GM13976 (cell line): ENCODE measurements at regions not wholly inside any gene's neighbourhood (a gene's known extent, or its start where the extent isn't known, plus 50 kb on each side); places are given as distances from the start of the nearest gene placed in this dataset.
"Not testable (repeated sequence)": the region's sequence is repeated elsewhere in the genome, so short reads cannot be mapped to it uniquely, and the experiment has no call there.

ENCODE experiments used
- DNase-seq: peaks from one replicate; pipeline ENCODE4 v3.0.0; 2012; ENCODE audit warnings: low spot score
- in situ Hi-C: fragments of 300-500 bp; cut with MboI; formaldehyde crosslinking; loops from one replicate; pipeline ENCODE4 v1.12.0; 2022; ENCODE audit warnings: low sequenced_read_pairs, mixed read lengths, inconsistent platforms; ENCODE audit not compliant: unreplicated experiment
- TF ChIP-seq, protein P1 (sequence below): IDR thresholded peaks from 2 replicates; pipeline ENCODE4 v1.5.1; 2012; ENCODE audit warnings: borderline replicate concordance, mild to moderate bottlenecking; ENCODE audit not compliant: insufficient read depth; ENCODE audit errors: extremely low read depth, missing control alignments, control extremely low read depth

DNA sequence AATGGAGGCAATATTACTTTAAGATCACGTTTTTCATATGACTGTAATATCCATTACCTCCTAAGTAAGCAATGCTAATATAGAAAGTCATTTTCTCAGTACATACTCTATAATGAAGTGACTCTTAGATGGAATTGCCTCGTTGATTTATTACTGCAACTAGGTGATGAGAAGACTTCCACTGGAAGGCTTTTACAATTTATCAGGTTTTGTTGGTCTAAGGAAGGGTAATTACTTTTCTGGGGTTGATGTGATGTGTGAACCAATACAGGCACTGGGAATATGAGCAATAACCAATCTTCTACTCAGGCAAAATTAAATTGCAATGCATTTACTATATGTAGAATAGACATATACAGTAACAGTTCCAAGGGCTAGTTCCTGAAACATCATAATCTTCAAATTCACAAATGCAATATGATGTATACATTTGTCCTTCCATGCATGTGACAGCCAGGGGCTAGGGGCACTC, 635.0 kb downstream of the QKI start:
- TF ChIP-seq, protein P1, sequence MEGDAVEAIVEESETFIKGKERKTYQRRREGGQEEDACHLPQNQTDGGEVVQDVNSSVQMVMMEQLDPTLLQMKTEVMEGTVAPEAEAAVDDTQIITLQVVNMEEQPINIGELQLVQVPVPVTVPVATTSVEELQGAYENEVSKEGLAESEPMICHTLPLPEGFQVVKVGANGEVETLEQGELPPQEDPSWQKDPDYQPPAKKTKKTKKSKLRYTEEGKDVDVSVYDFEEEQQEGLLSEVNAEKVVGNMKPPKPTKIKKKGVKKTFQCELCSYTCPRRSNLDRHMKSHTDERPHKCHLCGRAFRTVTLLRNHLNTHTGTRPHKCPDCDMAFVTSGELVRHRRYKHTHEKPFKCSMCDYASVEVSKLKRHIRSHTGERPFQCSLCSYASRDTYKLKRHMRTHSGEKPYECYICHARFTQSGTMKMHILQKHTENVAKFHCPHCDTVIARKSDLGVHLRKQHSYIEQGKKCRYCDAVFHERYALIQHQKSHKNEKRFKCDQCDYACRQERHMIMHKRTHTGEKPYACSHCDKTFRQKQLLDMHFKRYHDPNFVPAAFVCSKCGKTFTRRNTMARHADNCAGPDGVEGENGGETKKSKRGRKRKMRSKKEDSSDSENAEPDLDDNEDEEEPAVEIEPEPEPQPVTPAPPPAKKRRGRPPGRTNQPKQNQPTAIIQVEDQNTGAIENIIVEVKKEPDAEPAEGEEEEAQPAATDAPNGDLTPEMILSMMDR: no peak
- no peak for DNase-seq
- in situ Hi-C loops: no loop called here

DNA sequence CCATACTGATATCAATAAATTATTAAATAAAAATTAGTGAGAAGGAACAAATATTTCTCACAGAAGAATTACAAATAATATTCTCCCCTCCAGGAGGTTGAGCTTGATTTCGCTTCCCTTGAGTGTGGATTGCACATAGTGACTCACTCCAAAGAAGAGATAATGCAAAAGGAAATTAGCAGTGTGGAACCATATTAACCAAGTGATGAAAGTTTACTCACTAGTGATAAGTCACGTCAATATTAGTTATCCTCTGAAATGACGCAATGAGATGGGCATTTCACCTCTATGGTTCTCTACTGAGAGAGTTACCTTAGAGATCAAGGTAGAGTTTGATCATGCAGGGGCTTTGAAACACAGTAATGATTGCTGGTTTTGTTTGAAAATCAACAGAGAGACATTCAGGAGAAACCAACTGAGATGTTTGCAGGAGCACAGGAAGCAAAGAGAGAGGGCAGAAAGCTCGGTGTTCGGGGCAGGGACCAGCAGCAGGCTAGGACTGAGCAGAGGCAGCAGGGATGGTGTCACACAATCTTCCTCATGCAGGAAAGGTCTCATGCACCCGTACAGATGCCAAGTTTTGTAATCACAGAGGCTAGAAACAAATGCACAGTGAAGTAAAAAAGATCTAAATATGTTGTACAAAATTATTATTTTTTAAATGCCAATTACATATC, 634.5 kb downstream of the QKI start:
- no peak for DNase-seq
- in situ Hi-C loops: no loop called here
- TF ChIP-seq, protein P1: no peak

DNA sequence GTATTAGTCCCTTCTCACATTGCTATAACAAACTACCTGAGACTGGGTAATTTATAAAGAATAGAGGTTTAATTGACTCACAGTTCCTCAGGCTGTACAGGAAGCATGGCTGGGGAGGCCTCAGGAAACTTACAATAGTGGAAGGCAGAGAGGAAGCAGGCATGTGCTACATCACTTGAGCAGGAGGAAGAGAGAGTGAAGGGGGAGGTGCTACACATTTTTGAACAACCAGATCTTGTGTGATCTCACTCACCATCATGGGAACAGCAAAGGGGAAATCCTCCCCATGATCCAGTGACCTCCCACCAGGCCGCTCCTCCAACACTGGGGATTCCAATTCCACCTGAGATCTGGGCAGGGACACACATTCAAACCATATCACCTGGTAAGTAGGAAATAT, 630.6 kb downstream of the QKI start:
- TF ChIP-seq, protein P1: no peak
- in situ Hi-C loops: no loop called here
- DNase-seq: no peak

DNA sequence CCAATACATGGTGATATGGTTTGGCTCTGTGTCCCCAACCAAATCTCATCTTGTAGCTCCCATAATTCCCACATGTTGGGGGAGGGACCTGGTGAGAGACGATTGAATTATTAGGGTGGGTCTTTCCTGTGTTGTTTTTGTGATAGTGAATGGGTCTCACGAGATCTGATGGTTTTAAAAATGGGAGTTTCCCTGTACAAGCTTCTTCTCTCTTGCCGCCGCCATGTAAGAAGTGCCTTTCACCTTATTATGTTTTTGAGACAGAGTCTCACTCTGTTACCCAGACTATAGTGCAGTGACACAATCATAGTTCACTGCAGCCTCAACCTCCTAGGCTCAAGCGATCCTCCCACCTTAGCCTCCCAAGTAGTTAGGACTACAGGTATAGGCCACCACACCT, 629.1 kb downstream of the QKI start:
- in situ Hi-C loops, DNase-seq: not testable (repeated sequence)

DNA sequence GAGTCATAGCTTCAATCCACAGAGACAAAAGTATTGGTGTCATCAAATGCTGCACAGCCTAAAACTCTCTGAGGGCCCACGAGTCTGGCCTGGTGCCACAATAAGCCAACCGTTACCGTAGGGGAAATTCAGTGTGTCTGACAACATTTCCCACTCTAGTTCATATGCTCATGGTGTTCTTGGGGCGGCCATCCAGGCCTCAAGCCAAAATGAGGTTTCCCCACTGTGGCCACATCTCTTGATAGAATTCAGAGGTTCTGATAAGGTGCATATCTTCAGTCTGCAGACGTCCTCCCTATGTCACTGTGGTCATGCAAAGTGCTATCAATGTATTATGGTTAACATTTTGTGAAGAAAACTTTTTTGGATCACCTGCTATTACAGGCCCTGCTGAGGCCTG, 627.7 kb downstream of the QKI start:
- DNase-seq: no peak
- TF ChIP-seq, protein P1: no peak
- in situ Hi-C loops: no loop called here

DNA sequence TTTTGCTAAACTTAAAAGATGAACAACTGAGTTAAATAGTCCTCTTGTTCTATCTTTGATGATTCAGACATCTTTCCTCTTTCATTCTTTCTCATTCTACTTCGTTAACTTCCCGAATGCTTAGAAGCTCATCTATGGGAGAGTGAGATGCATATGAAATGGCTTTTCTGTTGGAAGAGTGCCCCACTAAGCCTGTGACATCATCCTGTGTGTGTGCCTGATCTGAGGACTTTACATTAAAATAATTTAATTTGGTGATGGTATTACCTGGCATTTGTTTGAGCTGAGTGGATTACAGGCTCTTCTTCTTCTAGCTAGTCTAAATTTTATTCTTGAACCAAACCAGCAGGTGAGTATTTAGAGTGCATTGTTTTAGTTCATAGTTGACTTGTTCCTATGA, 626.5 kb downstream of the QKI start:
- DNase-seq: no peak
- in situ Hi-C loops: no loop called here
- TF ChIP-seq, protein P1: no peak

DNA sequence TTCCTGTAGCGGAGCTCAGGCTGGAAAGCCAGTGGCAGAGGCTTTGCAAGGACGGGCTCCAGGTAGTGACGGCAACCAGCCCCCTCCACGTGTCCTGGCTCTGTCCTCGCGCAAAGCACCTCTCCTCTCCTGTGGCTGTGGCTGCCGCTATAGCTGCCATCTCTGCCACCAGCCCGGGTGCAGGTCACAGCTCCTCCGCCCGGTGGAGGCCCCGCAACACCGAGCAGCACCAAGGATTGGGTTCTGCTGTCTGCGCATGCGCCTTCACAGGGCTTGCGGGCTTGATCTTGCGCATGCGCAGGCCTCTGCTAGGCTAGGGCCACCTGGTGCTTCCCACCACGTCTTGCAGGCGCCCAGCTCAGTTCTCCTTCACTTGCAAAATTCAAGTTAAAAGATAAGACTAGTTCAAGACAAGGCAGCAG, 625.4 kb downstream of the QKI start:
- TF ChIP-seq, protein P1: no peak
- DNase-seq: no peak
- in situ Hi-C loops: no loop called here
